ENCODE measurements at regions not wholly inside any gene's neighbourhood (a gene's known extent, or its start where the extent isn't known, plus 50 kb on each side); places are given as distances from the start of the nearest gene placed in this dataset.

GRCh38 chr16:6692874-6693273, 639.8 kb upstream of the RBFOX1 start:
- no peak for TF ChIP-seq FOXM1 (IDR thresholded peaks at IDR 0.05; ENCODE audit: borderline replicate concordance, low read depth)
- TF ChIP-seq CEBPB (IDR thresholded peaks at IDR 0.05), result no peak

All from Ishikawa (cell line).